Testis (tissue), 2 donors: ENCODE measurements at regions not wholly inside any gene's neighbourhood (a gene's known extent, or its start where the extent isn't known, plus 50 kb on each side); places are given as distances from the start of the nearest gene placed in this dataset.

Experiments
- CTCF ChIP-seq, 3 experiments: fragments of 450-650 bp in 2 of 3; fragments of 200-600 bp in 1 of 3; sonication (generic) in 1 of 3; IDR thresholded peaks; one replicate each; pipeline ENCODE4 v1.5.1; 2016 to 2019; ENCODE audit warnings: antibody characterized with exemption in 3 of 3, mild to moderate bottlenecking in 2 of 3, moderate library complexity in 1 of 3
- POLR2A ChIP-seq: fragments of 450-650 bp; IDR thresholded peaks from one replicate; pipeline ENCODE4 v1.6.1; 2017; ENCODE audit warnings: antibody characterized with exemption, mild to moderate bottlenecking, moderate library complexity

DNA sequence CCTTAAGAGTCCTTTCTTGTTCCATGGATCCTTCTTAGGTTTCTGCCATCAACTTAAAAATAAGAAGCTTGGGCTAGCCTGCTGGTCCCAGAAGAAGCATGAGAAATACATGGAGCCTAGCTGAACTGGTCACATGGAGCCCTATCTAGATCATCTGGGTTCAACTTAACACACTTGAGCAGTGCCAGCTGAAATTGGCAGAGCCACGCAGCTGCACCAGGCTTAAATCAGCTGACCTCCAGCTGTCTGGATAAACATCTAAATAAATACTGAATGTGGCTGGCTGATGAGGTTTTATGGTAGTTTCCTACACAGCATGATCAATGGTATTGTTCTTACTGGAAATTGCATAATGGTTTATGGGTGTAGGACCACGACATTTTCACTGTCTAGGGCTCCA is 598.4 kb upstream of the FAM241A start:
- TF ChIP-seq CTCF (IDR thresholded peaks at IDR 0.05) (no peak), POLR2A (no peak)
